ENCODE measurements at regions not wholly inside any gene's neighbourhood (a gene's known extent, or its start where the extent isn't known, plus 50 kb on each side); places are given as distances from the start of the nearest gene placed in this dataset.

DNA sequence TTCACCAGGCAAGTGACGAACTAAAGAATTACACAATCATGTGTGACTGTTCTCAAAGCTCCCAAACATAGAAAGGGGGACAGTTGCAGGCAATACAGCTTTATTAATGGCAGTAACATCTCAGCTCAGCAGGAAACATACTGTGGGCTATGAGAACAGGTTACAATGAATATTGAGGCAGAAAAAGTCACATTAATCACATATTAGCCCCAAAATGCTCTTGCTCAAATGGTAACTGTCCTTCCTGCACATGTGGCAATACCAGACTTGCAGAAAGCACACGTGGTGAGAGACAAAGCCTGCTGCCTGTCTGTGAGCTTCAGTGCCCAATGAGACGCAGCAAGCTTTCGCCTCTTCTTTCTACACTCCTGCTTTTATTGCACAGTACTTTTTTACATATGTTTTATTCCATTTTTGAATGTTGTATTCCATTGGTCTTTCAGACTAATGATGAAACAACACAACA, 104.9 kb upstream of the ACBD5 start:
- Histone ChIP-seq H3K27me3 (ENCODE audit: control insufficient read depth in 2 of 2, insufficient read depth in 2 of 2, low read length in 2 of 2) (no peaks in the 10 kb centered on the region), H4K20me1 (ENCODE audit: insufficient read depth, low read length) (no peaks in the 10 kb centered on the region), H3K4me3 (replicated peaks in 1 of 3; ENCODE audit: low read depth in 2 of 3, low read length in 3 of 3) (no peak overlapping the region), H2AFZ (ENCODE audit: insufficient read depth, low read depth, low read length, poor library complexity, severe bottlenecking) (peak overlapping the region; percentile 44), H3K4me1 (ENCODE audit: control insufficient read depth in 1 of 2, insufficient read depth in 2 of 2, low read length in 2 of 2) (peaks cover 13 to 14% of the 10 kb centered on the region in 2 donors), H3K9ac (ENCODE audit: insufficient read depth, low read length, poor library complexity, severe bottlenecking) (no peak overlapping the region), H3K9me3 (replicated peaks in 1 of 2; ENCODE audit: control insufficient read depth in 1 of 2, insufficient read depth in 1 of 2, low read length in 2 of 2) (no peaks in the 10 kb centered on the region), H3K4me2 (replicated peaks; ENCODE audit: extremely low read depth, low read length, poor library complexity, severe bottlenecking) (peak overlapping the region; percentile 34), H3K36me3 (replicated peaks in 1 of 2; ENCODE audit: control insufficient read depth in 1 of 2, insufficient read depth in 2 of 2, low read length in 2 of 2) (no peaks in the 10 kb centered on the region), H3K27ac (ENCODE audit: low read depth in 1 of 2, low read length in 2 of 2) (no peak overlapping the region), H3K79me2 (ENCODE audit: insufficient read depth, low read length) (no peaks in the 10 kb centered on the region)
- peak overlapping the region in 1 of 7 donors; percentile 32 for H3K27ac Mint-ChIP-seq
- intact Hi-C loops (cut with micrococcal nuclease) = no loop called here
- 0% methylated on average over 1 of the region's 4 CpGs for WGBS (ENCODE audit: insufficient coverage)
- H3K27me3 Mint-ChIP-seq (ENCODE audit: low read depth in 3 of 3) = peaks cover 0 to 2% (median 2%) of the 10 kb centered on the region in 3 donors
- no peaks in the 10 kb centered on the region for H3K9me3 Mint-ChIP-seq
- peak in 2 of 3 donors; percentile 29 to 38 for DNase-seq
- no peak for TF ChIP-seq CTCF (IDR thresholded peaks at IDR 0.05)
- H3K36me3 Mint-ChIP-seq = no peaks in the 10 kb centered on the region
- peaks cover 24% of the 10 kb centered on the region for H3K4me1 Mint-ChIP-seq
- peak overlapping the region in 1 of 2 donors; percentile 81 for H3K4me3 Mint-ChIP-seq

- Histone ChIP-seq H3K9me3 (replicated peaks in 1 of 2; ENCODE audit: control insufficient read depth in 1 of 2, insufficient read depth in 1 of 2, low read length in 2 of 2) (no peaks in the 10 kb centered on the region), H4K20me1 (ENCODE audit: insufficient read depth, low read length) (no peaks in the 10 kb centered on the region), H3K27ac (ENCODE audit: low read depth in 1 of 2, low read length in 2 of 2) (no peak overlapping the region), H3K27me3 (ENCODE audit: control insufficient read depth in 2 of 2, insufficient read depth in 2 of 2, low read length in 2 of 2) (no peaks in the 10 kb centered on the region), H3K36me3 (replicated peaks in 1 of 2; ENCODE audit: control insufficient read depth in 1 of 2, insufficient read depth in 2 of 2, low read length in 2 of 2) (no peaks in the 10 kb centered on the region), H2AFZ (ENCODE audit: insufficient read depth, low read depth, low read length, poor library complexity, severe bottlenecking) (peak overlapping the region; percentile 44), H3K9ac (ENCODE audit: insufficient read depth, low read length, poor library complexity, severe bottlenecking) (no peak overlapping the region), H3K4me2 (replicated peaks; ENCODE audit: extremely low read depth, low read length, poor library complexity, severe bottlenecking) (no peak overlapping the region), H3K4me1 (ENCODE audit: control insufficient read depth in 1 of 2, insufficient read depth in 2 of 2, low read length in 2 of 2) (peaks cover 13 to 14% of the 10 kb centered on the region in 2 donors), H3K79me2 (ENCODE audit: insufficient read depth, low read length) (no peaks in the 10 kb centered on the region), H3K4me3 (replicated peaks in 1 of 3; ENCODE audit: low read depth in 2 of 3, low read length in 3 of 3) (no peak overlapping the region)
- H3K9me3 Mint-ChIP-seq = no peaks in the 10 kb centered on the region
- WGBS (ENCODE audit: insufficient coverage) = no CpG with 5 or more reads among the region's 8 CpGs
- no peak for TF ChIP-seq CTCF (IDR thresholded peaks at IDR 0.05)
- peaks cover 24% of the 10 kb centered on the region for H3K4me1 Mint-ChIP-seq
- no peak for DNase-seq
- H3K27ac Mint-ChIP-seq = no peak overlapping the region
- peaks cover 0 to 2% (median 2%) of the 10 kb centered on the region in 3 donors for H3K27me3 Mint-ChIP-seq (ENCODE audit: low read depth in 3 of 3)
- H3K4me3 Mint-ChIP-seq = no peak overlapping the region
- no peaks in the 10 kb centered on the region for H3K36me3 Mint-ChIP-seq
- intact Hi-C loops (cut with micrococcal nuclease) = no loop called here
Observed at GRCh38 chr10:27344568-27345454, 104.2 kb upstream of the ACBD5 start.

Data from CD14-positive monocyte (primary cell).